GM19324 (cell line): ENCODE measurements at regions not wholly inside any gene's neighbourhood (a gene's known extent, or its start where the extent isn't known, plus 50 kb on each side); places are given as distances from the start of the nearest gene placed in this dataset.
"Not testable (repeated sequence)": the region's sequence is repeated elsewhere in the genome, so short reads cannot be mapped to it uniquely, and the experiment has no call there.

ENCODE experiments used
- ATAC-seq: cut with Tn5 transposase; IDR thresholded peaks from one replicate; pipeline ENCODE4 v1.9.1; 2021; ENCODE audit warnings: mild to moderate bottlenecking, moderate library complexity; ENCODE audit not compliant: unreplicated experiment, low FRiP score

- no peak for ATAC-seq
These were observed 326.4 kb downstream of the DCHS2 start for GRCh38 chr4:154164931-154165839.

- no peak for ATAC-seq
These were observed 330.9 kb downstream of the DCHS2 start for GRCh38 chr4:154160519-154161301.

- no peak for ATAC-seq
These were observed 333.0 kb downstream of the DCHS2 start for GRCh38 chr4:154158361-154159155.

- ATAC-seq = no peak
These were observed 339.1 kb downstream of the DCHS2 start for GRCh38 chr4:154152546-154152945.

GRCh38 chr4:154149236-154149635, 342.4 kb downstream of the DCHS2 start:
- not testable (repeated sequence) for ATAC-seq

- ATAC-seq = no peak
These were observed 347.9 kb downstream of the DCHS2 start for GRCh38 chr4:154143720-154144119.

GRCh38 chr4:154142664-154143063, 348.9 kb downstream of the DCHS2 start:
- no peak for ATAC-seq

- ATAC-seq = no peak
These were observed 350.7 kb downstream of the DCHS2 start for GRCh38 chr4:154140869-154141268.

- no peak for ATAC-seq
These were observed 348.5 kb upstream of the SFRP2 start for GRCh38 chr4:154137320-154137905.

GRCh38 chr4:154135576-154135975, 346.7 kb upstream of the SFRP2 start:
- no peak for ATAC-seq

GRCh38 chr4:154132406-154132805, 343.5 kb upstream of the SFRP2 start:
- ATAC-seq = no peak

- no peak for ATAC-seq
These were observed 337.4 kb upstream of the SFRP2 start for GRCh38 chr4:154126276-154126675.

GRCh38 chr4:154125340-154125739, 336.5 kb upstream of the SFRP2 start:
- no peak for ATAC-seq

GRCh38 chr4:154124539-154125255, 335.8 kb upstream of the SFRP2 start:
- no peak for ATAC-seq

- no peak for ATAC-seq
These were observed 335.0 kb upstream of the SFRP2 start for GRCh38 chr4:154123897-154124296.

GRCh38 chr4:154120690-154121345, 331.9 kb upstream of the SFRP2 start:
- no peak for ATAC-seq

GRCh38 chr4:154120006-154120676, 331.3 kb upstream of the SFRP2 start:
- ATAC-seq = no peak

- no peak for ATAC-seq
These were observed 330.4 kb upstream of the SFRP2 start for GRCh38 chr4:154119317-154119716.

GRCh38 chr4:154117726-154118125, 328.8 kb upstream of the SFRP2 start:
- not testable (repeated sequence) for ATAC-seq
